IPS-11a (cell line): ENCODE measurements at regions not wholly inside any gene's neighbourhood (a gene's known extent, or its start where the extent isn't known, plus 50 kb on each side); places are given as distances from the start of the nearest gene placed in this dataset.
"Not testable (repeated sequence)": the region's sequence is repeated elsewhere in the genome, so short reads cannot be mapped to it uniquely, and the experiment has no call there.

Experiments
- H3K4me3 ChIP-seq: one replicate; pipeline ENCODE4 v1.5.1; 2013; ENCODE audit warnings: low read depth, low read length, control low read depth

DNA sequence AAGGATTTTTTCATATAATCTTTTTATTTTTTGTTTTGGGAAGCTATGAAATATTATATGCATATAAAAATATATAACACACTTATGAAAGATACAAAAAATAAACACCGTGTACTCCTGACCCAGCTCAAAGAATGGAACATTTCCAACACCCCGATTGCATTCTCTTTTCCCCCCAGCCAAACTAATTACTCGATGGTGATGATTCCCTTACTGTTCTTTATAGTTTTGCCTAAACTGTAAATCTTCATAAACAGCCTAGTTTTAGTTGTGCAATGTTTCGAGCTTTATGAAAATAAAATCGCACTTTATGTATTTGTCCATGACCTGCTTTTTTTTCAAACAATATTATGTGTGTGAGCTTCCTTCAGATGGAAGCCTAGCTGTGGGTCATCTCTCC is 352.0 kb upstream of the KAZN start:
- no peak overlapping the region for H3K4me3 ChIP-seq

DNA sequence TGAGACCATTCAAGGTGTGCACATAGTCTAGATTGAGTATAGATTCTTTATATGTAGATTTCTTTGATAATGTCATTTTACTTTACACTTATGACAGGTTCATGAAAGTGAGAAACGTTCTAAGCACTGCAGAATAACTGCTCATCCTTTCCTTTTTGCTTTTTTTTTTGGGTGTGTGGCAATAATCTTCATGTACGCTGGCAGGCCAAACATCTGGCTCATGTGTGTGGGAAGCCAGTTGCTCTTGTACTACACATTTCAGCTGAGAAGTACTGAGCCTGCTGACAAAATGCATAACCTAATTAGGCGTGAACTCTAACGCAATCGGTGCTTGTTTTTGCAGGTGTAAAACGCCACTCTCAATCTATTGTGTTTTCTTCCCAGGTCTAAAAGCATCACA is 350.8 kb upstream of the KAZN start:
- H3K4me3 ChIP-seq: no peak overlapping the region

DNA sequence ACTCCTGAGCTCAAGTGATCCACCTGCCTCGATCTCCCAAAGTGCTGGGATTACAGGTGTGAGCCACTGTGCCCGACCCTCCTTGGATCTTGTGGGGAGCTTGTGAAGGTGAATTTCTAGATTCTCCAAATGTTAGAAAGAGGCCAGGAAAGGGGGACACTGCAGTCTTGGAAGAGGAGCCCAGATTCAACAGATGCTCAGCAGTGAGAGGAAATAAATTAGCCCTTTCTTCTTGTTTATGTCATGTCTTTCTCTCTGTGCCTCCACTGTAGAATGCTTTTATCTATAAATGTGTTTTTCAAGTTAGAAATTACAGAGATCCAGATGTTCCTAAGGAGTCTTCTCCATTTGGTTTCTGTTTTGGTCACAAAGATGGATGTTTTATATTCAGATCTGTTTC is 346.6 kb upstream of the KAZN start:
- H3K4me3 ChIP-seq: no peak overlapping the region

DNA sequence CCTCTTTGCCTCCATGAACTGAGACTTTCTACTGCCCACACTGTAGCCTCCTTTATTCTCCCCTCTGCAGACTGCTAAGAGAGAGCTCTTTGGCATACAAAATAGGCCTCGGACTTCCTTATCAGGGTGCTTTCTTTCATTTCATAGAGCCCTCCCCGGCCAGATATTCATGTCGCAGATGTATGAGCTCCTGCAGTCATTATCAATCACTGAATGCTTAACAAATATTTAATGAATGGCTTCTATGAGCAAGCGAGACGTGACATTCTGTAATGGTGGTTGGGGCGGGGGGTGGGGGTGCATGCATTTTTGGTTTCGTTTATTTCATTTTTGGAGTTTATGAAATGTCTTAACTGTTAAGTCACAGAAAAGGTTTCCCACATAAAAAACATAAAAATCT is 344.8 kb upstream of the KAZN start:
- no peak overlapping the region for H3K4me3 ChIP-seq

- H3K4me3 ChIP-seq: no peak overlapping the region
These were observed 344.2 kb upstream of the KAZN start for GRCh38 chr1:14254251-14254650.

- H3K4me3 ChIP-seq: no peak overlapping the region
These were observed 343.3 kb upstream of the KAZN start for GRCh38 chr1:14255233-14255632.

DNA sequence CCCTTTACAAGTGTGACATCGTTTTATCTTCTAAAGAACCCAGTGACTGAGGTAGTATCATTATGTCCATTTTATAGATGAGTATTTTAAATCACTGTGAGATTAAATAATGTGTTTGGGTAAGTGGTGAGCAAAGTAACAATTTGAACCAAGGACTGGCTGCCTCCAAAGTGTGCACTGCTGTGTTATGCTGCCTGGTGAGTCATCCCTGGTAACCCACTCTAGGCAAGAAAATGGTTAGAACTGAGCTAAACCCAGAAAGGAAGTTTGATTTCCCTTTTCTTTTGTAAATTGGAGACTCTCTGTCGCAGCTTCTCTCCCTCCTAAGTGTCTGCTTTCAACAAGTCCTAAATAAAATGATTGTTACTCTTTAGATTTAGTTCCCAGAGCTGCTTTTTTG is 342.8 kb upstream of the KAZN start:
- H3K4me3 ChIP-seq: no peak overlapping the region

DNA sequence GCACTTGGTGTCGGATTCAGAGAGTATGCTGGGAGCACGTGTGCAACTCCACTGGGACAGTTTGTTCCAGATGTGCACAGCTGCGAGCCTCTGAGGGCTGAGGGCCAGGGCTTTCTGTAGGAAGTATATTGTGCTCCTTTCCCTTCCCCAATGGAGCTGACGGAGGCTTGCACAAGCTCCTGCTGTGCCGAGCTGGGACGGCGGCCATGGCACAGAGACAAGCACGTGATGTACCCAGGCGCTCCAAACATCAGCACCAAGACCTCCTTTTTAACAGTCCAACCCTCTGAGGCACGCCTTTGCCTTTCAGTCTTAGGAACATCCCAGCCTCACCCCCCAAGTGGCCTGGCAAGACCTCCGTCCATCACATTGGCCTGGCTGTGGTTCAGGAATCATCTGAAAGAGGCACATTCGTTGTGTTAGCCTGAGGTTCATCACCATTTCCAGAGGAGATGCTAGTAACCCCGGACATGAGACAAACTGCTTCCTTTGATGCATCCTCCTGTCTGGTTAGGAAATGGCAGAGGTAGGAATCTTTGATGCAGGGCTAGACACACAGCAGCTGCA is 339.2 kb upstream of the KAZN start:
- no peak overlapping the region for H3K4me3 ChIP-seq

DNA sequence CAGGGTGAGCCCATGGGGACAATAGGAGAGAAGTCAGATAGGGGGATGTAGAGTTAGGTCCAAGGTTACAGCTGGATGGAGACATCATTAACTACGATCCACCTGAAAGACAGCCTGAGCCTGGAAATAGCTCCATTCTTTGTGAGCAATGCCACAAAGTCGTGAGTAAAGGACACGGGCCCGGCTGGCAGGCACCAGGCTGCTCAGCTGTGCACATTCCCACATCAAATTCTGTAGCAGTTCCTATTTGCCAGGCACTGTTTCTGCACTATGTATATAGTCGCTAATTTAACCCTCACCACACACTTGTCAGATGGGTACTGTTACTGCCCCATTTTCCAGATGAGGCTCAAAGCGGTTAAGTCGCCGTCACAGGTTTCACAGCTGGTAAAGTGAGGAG is 338.0 kb upstream of the KAZN start:
- H3K4me3 ChIP-seq: no peak overlapping the region

GRCh38 chr1:14261395-14261794 is 337.1 kb upstream of the KAZN start:
- H3K4me3 ChIP-seq: no peak overlapping the region

- H3K4me3 ChIP-seq: no peak overlapping the region
These were observed 335.8 kb upstream of the KAZN start for GRCh38 chr1:14262637-14263036.

GRCh38 chr1:14263225-14263624 is 335.3 kb upstream of the KAZN start:
- H3K4me3 ChIP-seq: no peak overlapping the region

- H3K4me3 ChIP-seq: no peak overlapping the region
These were observed 334.8 kb upstream of the KAZN start for GRCh38 chr1:14263671-14264070.

- no peak overlapping the region for H3K4me3 ChIP-seq
These were observed 333.0 kb upstream of the KAZN start for GRCh38 chr1:14265495-14265894.

- no peak overlapping the region for H3K4me3 ChIP-seq
These were observed 330.5 kb upstream of the KAZN start for GRCh38 chr1:14267991-14268390.

DNA sequence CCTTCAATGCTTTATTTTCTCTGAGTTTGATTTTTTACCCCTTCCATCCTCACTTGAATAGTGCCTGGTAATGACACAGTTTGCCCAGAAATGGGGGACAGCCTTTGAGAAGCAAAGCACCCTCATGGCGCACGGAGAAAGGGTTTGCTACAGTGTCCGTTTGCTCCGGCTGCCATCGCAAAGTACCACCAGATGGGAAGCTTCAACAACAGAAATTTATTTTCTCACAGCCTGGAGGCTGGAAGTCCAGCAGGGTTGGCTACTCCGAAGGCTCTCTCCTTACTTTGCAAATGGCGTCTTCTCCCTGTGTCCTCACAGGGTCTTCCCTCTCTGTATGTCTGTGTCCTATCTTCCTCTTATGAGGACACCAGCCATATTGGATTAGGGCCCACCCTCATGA is 327.7 kb upstream of the KAZN start:
- H3K4me3 ChIP-seq: no peak overlapping the region

DNA sequence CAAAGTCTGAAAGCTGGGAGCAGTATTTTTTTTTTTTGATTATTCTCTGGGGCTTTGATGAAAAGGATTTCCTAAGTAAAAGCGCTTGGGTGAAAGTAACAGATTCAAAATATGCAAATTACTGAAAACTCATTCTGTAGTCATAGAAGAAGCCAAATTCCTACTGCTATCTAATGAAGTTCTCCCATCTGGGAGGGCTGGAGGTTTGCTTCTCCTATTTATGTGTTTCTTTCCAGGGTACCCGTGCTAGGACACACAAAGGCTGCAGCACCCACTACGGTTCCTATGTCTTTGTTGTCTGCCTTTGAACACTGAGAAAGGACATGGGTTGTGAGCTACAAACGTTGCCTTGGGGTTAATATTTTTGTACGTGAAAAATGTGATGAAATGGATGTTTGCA is 324.7 kb upstream of the KAZN start:
- H3K4me3 ChIP-seq: no peak overlapping the region

DNA sequence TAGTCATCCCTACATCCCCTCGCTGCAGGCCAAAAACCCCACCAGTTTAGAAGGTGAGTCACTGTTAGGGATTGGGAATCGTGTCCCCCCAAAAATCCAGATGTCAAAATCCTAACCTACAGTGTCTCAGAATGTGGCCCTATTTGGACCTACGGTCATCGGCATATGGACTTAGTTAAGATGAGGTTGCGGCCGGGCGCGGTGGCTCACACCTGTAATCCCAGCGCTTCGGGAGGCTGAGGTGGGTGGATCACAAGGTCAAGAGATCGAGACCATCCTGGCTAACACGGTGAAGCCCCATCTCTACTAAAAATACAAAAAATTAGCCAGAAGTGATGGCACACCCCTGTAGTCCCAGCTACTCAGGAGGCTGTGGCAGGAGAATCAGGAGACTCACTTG is 318.6 kb upstream of the KAZN start:
- H3K4me3 ChIP-seq: not testable (repeated sequence)

DNA sequence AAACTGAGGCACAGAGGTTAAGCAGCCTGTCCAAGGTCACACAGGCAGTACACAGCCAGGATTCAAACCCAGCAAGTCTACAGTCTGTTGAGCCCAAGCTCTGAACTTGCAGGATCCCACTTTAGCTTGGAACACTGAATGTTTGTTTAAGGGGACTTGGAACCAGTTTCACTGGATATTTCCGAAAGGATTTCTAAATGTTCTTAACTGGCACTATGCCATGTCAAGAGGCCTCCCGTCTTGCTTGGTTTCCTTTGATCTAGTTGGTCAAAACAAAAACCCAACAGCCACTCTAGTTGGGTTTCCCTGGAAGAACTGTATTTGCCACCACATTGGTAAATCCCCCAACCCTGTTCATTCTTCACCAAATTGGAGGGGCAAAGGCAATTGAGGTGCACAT is 317.6 kb upstream of the KAZN start:
- H3K4me3 ChIP-seq: no peak overlapping the region

- no peak overlapping the region for H3K4me3 ChIP-seq
These were observed 317.1 kb upstream of the KAZN start for GRCh38 chr1:14281412-14281811.

- H3K4me3 ChIP-seq: no peak overlapping the region
These were observed 315.8 kb upstream of the KAZN start for GRCh38 chr1:14282707-14283106.

- no peak overlapping the region for H3K4me3 ChIP-seq
These were observed 313.2 kb upstream of the KAZN start for GRCh38 chr1:14285238-14285637.

GRCh38 chr1:14291182-14291581 is 307.3 kb upstream of the KAZN start:
- H3K4me3 ChIP-seq: not testable (repeated sequence)

DNA sequence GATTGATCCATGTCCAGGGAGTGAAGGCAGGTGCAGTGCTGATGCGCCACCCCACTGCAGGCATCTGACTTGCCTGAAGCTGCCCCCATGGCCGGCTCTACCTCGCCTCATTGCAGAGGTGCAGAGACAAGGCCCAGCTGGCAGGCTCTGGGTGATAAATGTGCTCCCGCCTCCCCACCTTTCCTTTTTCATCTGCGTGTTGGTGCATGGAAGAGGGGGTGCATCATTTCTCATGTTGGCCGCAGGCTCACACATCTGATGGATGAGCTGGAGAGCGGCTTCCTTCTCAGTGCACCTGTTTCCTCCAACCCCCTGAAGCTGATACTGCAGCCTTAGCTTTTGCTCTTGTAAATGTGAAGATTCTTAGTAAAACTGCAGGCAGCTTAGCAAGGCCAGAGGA is 306.0 kb upstream of the KAZN start:
- H3K4me3 ChIP-seq: no peak overlapping the region
